B cell (primary cell): ENCODE measurements at regions not wholly inside any gene's neighbourhood (a gene's known extent, or its start where the extent isn't known, plus 50 kb on each side); places are given as distances from the start of the nearest gene placed in this dataset.

Experiments
- EZH2 ChIP-seq: IDR thresholded peaks from 2 replicates; pipeline ENCODE4 v1.6.1; 2012; ENCODE audit warnings: borderline replicate concordance, low read depth, mild to moderate bottlenecking, moderate library complexity, low read length; ENCODE audit not compliant: insufficient read depth, poor library complexity, severe bottlenecking
- TF ChIP-seq, protein P1 (sequence below): fragments of 200-600 bp; IDR thresholded peaks from one replicate; pipeline ENCODE4 v1.8.0; 2022; ENCODE audit warnings: antibody characterized with exemption, mild to moderate bottlenecking

DNA sequence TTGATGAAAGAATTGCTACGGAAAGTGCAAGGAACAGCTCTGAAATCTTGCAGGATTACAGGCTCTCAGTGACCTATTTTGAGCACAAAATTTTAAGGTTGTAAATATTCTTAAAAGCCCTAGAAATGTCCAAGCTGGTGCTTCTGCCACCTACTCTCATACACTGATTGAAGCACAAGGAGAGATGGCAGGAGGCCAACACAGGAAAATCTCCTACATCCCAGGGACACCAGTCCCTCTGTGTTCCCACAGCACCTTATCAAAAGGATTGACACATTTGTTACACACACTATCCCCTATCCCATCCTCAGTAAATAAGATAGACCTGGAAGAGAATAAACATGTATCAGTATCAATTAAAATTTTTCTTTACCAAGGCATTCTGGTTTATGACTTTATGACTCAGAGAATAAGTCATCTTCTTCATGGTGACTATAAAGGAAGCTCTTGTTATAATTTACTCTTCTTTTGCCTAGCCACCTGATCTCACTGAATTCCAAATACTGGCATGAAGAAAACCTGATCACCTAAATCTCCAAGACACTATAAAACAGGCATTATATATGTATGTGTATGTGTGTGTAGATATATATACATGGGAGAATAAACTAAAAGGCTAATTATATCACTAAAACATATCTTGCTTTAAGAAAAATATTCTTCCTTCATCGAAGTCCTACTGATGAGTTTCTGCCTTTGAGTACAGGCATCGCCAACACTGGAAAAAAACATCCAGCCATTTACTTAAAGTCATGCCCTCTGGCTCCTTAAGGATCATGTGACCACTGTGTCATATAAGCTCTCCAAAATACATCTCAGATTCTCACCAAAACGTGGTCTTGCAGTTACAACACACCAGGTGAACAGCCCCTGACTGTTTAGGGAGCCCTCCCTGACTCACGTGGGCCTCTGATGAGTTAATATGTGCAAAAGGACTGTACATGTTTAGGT, 208.1 kb upstream of the NR2F2 start:
- TF ChIP-seq, protein P1, sequence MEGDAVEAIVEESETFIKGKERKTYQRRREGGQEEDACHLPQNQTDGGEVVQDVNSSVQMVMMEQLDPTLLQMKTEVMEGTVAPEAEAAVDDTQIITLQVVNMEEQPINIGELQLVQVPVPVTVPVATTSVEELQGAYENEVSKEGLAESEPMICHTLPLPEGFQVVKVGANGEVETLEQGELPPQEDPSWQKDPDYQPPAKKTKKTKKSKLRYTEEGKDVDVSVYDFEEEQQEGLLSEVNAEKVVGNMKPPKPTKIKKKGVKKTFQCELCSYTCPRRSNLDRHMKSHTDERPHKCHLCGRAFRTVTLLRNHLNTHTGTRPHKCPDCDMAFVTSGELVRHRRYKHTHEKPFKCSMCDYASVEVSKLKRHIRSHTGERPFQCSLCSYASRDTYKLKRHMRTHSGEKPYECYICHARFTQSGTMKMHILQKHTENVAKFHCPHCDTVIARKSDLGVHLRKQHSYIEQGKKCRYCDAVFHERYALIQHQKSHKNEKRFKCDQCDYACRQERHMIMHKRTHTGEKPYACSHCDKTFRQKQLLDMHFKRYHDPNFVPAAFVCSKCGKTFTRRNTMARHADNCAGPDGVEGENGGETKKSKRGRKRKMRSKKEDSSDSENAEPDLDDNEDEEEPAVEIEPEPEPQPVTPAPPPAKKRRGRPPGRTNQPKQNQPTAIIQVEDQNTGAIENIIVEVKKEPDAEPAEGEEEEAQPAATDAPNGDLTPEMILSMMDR = no peak
- TF ChIP-seq EZH2 = no peak
